ENCODE measurements at regions not wholly inside any gene's neighbourhood (a gene's known extent, or its start where the extent isn't known, plus 50 kb on each side); places are given as distances from the start of the nearest gene placed in this dataset.
"Not testable (repeated sequence)": the region's sequence is repeated elsewhere in the genome, so short reads cannot be mapped to it uniquely, and the experiment has no call there.

- H3K27ac Mint-ChIP-seq: no peak overlapping the region
- H3K4me1 ChIP-seq (ENCODE audit: insufficient read depth, low read length): no peaks in the 10 kb centered on the region
- no peak overlapping the region for H3K27ac ChIP-seq (ENCODE audit: low read depth in 1 of 2, low read length in 2 of 2)
- no peak overlapping the region for H3K4me3 ChIP-seq (ENCODE audit: low read length)
- H3K27me3 ChIP-seq (ENCODE audit: control insufficient read depth in 1 of 2, insufficient read depth in 2 of 2, low read length in 2 of 2): no peaks in the 10 kb centered on the region
- peaks cover 7% of the 10 kb centered on the region for H3K9me3 Mint-ChIP-seq
- TF ChIP-seq, protein P1, sequence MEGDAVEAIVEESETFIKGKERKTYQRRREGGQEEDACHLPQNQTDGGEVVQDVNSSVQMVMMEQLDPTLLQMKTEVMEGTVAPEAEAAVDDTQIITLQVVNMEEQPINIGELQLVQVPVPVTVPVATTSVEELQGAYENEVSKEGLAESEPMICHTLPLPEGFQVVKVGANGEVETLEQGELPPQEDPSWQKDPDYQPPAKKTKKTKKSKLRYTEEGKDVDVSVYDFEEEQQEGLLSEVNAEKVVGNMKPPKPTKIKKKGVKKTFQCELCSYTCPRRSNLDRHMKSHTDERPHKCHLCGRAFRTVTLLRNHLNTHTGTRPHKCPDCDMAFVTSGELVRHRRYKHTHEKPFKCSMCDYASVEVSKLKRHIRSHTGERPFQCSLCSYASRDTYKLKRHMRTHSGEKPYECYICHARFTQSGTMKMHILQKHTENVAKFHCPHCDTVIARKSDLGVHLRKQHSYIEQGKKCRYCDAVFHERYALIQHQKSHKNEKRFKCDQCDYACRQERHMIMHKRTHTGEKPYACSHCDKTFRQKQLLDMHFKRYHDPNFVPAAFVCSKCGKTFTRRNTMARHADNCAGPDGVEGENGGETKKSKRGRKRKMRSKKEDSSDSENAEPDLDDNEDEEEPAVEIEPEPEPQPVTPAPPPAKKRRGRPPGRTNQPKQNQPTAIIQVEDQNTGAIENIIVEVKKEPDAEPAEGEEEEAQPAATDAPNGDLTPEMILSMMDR (IDR thresholded peaks at IDR 0.05): no peak
- intact Hi-C loops (cut with DNase I, micrococcal nuclease): no loop called here
- H3K27me3 Mint-ChIP-seq: no peaks in the 10 kb centered on the region
- no peak overlapping the region for H3K4me3 Mint-ChIP-seq
- H3K36me3 ChIP-seq (ENCODE audit: insufficient read depth, low read length): no peaks in the 10 kb centered on the region
- ChIA-PET CTCF (no interaction called here), POLR2A (no interaction called here)
- ATAC-seq (ENCODE audit: poor library complexity) (no peak), DNase-seq (peak in 1 of 14 experiments; percentile 2)
- peaks cover 58 to 68% of the 10 kb centered on the region in 2 experiments for H3K9me3 ChIP-seq (ENCODE audit: control insufficient read depth in 1 of 2, insufficient read depth in 1 of 2, low read length in 2 of 2)
- H3K4me1 Mint-ChIP-seq (ENCODE audit: low read depth): no peaks in the 10 kb centered on the region
- H3K36me3 Mint-ChIP-seq (ENCODE audit: low read depth): no peaks in the 10 kb centered on the region
These were observed 583.9 kb downstream of the ALG10 start for GRCh38 chr12:34605955-34606748.

DNA sequence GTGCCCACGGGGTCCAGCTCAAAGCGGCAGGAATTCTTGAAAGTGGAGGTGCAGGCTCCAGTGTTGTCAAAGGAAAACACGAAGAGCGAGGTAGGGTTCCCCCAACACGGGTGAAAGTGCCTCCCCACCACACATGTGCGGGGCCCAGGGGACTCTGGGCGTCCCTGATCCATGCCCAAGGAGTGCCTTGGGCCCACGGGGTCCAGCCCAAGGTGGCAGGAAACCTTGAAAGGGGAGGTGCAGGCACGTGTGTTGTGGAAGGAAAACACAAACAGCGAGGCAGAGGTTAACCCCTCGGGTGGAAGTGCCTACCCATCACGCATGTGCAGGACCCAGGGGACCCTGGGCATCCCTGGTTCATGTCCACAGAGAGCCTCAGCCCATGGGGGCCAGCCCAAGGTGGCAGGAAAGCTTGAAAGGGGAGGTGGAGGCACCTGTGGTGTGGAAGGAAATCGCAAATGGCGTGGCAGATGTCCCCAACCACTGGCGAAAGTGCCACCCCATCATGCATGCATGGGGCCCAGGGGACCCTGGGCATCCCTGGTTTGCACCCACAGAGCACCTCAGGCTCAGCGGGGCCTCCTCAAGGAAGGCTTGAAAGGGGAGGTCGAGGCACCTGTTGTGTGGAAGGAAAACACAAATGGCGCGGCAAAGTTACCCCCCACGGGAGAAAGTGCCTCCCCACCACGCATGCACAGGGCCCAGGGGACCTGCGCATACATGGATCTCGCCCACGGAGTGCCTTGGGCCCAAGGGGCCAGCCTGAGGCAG is 584.6 kb downstream of the ALG10 start:
- Mint-ChIP-seq H3K9me3 (peaks cover 13% of the 10 kb centered on the region), H3K4me3 (no peak overlapping the region), H3K27me3 (no peaks in the 10 kb centered on the region), H3K4me1 (ENCODE audit: low read depth) (no peaks in the 10 kb centered on the region), H3K36me3 (ENCODE audit: low read depth) (no peaks in the 10 kb centered on the region), H3K27ac (no peak overlapping the region)
- Histone ChIP-seq H3K27ac (ENCODE audit: low read depth in 1 of 2, low read length in 2 of 2) (no peak overlapping the region), H3K9me3 (ENCODE audit: control insufficient read depth in 1 of 2, insufficient read depth in 1 of 2, low read length in 2 of 2) (peaks cover 52 to 60% of the 10 kb centered on the region in 2 experiments), H3K4me3 (ENCODE audit: low read length) (no peak overlapping the region), H3K27me3 (ENCODE audit: control insufficient read depth in 1 of 2, insufficient read depth in 2 of 2, low read length in 2 of 2) (no peaks in the 10 kb centered on the region), H3K4me1 (ENCODE audit: insufficient read depth, low read length) (no peaks in the 10 kb centered on the region), H3K36me3 (ENCODE audit: insufficient read depth, low read length) (no peaks in the 10 kb centered on the region)
- TF ChIP-seq, protein P1 (IDR thresholded peaks at IDR 0.05): no peak
- ChIA-PET POLR2A (no interaction called here), CTCF (no interaction called here)
- intact Hi-C loops (cut with DNase I, micrococcal nuclease): no loop called here
- DNase-seq: peak in 1 of 14 experiments; percentile 1
- no peak for ATAC-seq (ENCODE audit: poor library complexity)

- Histone ChIP-seq H3K4me1 (ENCODE audit: insufficient read depth, low read length) (no peaks in the 10 kb centered on the region), H3K36me3 (ENCODE audit: insufficient read depth, low read length) (no peaks in the 10 kb centered on the region), H3K27ac (ENCODE audit: low read depth in 1 of 2, low read length in 2 of 2) (no peak overlapping the region), H3K4me3 (ENCODE audit: low read length) (no peak overlapping the region), H3K9me3 (ENCODE audit: control insufficient read depth in 1 of 2, insufficient read depth in 1 of 2, low read length in 2 of 2) (peaks cover 46 to 53% of the 10 kb centered on the region in 2 experiments), H3K27me3 (ENCODE audit: control insufficient read depth in 1 of 2, insufficient read depth in 2 of 2, low read length in 2 of 2) (no peaks in the 10 kb centered on the region)
- H3K9me3 Mint-ChIP-seq: peaks cover 13% of the 10 kb centered on the region
- no peaks in the 10 kb centered on the region for H3K4me1 Mint-ChIP-seq (ENCODE audit: low read depth)
- no peak overlapping the region for H3K27ac Mint-ChIP-seq
- no peaks in the 10 kb centered on the region for H3K27me3 Mint-ChIP-seq
- TF ChIP-seq, protein P1 (IDR thresholded peaks at IDR 0.05): no peak
- no peaks in the 10 kb centered on the region for H3K36me3 Mint-ChIP-seq (ENCODE audit: low read depth)
- ChIA-PET POLR2A (no interaction called here), CTCF (no interaction called here)
- H3K4me3 Mint-ChIP-seq: no peak overlapping the region
- DNase-seq: peak in 1 of 14 experiments; percentile 1
- ATAC-seq (ENCODE audit: poor library complexity): no peak
- intact Hi-C loops (cut with DNase I, micrococcal nuclease): no loop called here
These were observed 585.4 kb downstream of the ALG10 start for GRCh38 chr12:34607520-34608195.

- CTCF ChIA-PET, H3K4me3 Mint-ChIP-seq: not testable (repeated sequence)
These were observed 591.7 kb downstream of the ALG10 start for GRCh38 chr12:34613988-34614387.

More at GRCh38 chr12:34613988-34614387, 591.7 kb downstream of the ALG10 start:
- H3K4me1 ChIP-seq (ENCODE audit: insufficient read depth, low read length); H3K4me1 Mint-ChIP-seq (ENCODE audit: low read depth); POLR2A ChIA-PET; H3K36me3 Mint-ChIP-seq (ENCODE audit: low read depth); H3K27me3 ChIP-seq (ENCODE audit: control insufficient read depth in 1 of 2, insufficient read depth in 2 of 2, low read length in 2 of 2); H3K4me3 ChIP-seq (ENCODE audit: low read length); H3K36me3 ChIP-seq (ENCODE audit: insufficient read depth, low read length); ATAC-seq (ENCODE audit: poor library complexity); H3K27ac ChIP-seq (ENCODE audit: low read depth in 1 of 2, low read length in 2 of 2); intact Hi-C loops (cut with DNase I, micrococcal nuclease); H3K27ac Mint-ChIP-seq; H3K27me3 Mint-ChIP-seq; DNase-seq: not testable (repeated sequence)
- peaks cover 26% of the 10 kb centered on the region for H3K9me3 Mint-ChIP-seq
- H3K9me3 ChIP-seq (ENCODE audit: control insufficient read depth in 1 of 2, insufficient read depth in 1 of 2, low read length in 2 of 2): peaks cover 8 to 10% of the 10 kb centered on the region in 2 experiments

All from CD4-positive, alpha-beta T cell (primary cell).